IPS DF 19.7 (cell line): ENCODE measurements at regions not wholly inside any gene's neighbourhood (a gene's known extent, or its start where the extent isn't known, plus 50 kb on each side); places are given as distances from the start of the nearest gene placed in this dataset.

Experiments used
- DNase-seq: peaks from one replicate; pipeline ENCODE4 v3.0.0-alpha.2; 2013; ENCODE audit warnings: low read depth, low spot score

DNA sequence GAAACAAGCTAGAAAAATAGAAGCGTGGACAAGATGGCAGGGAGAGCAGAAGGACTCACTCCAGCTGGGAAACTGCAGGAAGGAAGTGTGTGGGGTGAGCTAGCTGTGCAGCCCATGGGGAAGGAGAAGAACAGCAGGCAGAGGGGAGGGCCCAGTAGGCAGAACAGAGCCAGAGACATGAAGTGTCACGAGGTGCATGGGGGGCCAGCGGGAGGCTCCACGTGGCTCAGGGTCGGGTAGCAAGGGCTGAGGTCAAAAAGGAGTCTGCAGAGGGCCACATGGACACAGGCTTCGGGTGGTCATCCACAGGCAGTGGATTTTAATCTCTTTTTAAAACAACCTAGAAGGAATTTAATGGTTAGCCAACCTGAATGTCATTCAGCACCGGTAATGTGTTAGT, 669.0 kb downstream of the BCL11B start:
- no peak for DNase-seq

- no peak for DNase-seq
These were observed 667.0 kb downstream of the BCL11B start for GRCh38 chr14:98605043-98605442.

- DNase-seq = no peak
These were observed 665.9 kb downstream of the BCL11B start for GRCh38 chr14:98606041-98606640.

- DNase-seq = no peak
These were observed 665.2 kb downstream of the BCL11B start for GRCh38 chr14:98606816-98607215.

DNA sequence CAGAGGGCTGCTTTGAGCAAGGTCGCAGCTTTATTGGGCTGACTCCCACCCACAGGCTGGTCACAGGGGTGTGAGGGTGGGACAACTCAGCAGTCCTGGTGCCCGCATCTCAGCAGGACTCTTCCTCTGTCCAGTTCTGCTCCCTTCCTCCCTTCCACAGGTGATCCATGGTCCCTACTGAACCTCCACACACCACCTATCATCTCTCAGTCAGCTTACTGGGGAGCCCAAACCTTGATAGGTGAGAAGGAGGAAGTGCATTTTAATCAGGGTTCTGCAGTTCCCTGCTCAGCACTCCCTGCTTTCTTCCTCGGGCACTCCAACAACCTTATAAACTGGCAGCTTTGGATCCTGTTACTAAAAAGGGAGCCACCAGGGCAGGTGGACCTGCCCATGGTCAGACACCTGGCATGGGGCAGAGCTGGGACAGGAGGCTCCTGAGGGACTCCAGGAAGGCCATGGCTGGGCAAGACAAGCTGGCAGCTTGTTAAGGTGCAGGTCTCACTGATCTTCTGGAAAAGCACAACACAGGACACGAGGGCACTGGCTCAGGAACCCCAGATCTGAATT, 664.6 kb downstream of the BCL11B start:
- no peak for DNase-seq

DNA sequence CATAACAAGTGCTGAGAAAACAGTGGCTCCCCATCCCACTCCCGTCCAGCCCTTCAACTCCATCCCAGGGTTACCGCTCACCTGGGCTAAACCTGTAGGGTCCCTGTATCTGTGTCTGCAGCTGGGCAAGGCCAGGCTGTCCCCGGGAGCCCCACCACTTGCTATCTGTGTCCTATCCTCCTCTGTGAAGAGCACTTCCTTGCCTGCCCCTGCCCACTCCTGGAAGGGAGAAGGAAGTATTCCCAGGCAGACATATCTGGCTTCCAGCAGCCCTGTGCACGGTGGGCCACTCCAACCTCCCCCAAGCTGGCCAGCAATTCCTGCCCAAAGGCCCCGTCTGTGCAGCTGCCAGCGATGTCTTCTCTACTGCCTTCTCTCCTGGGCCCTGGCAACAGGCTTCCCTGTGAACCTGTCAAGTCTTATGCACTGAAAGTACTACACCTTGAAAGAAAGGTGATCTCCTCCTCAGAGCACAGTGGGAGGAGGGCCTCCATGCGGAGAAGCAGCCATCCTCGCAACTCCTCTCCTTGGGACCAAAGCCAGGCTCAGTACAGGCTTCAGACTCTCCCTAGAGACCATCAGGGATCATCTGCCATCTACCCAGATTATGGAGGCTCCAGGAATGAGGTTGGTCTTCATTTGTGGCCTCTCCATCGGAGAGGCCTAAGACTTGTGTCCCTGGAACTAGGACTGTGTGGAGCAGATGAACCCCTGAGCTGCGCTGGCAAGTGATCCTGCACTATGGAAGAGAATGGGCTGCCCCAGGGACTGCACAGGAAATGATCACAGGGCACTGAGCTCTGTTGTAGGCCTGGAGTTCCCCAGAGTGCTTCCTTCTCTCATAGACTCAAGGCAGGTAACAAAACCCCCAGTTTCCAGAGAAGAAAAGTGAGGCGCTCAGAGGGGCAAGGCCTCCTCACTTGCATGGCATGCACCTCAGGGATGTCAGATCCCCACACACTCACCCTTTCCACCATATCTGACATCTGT, 663.6 kb downstream of the BCL11B start:
- no peak for DNase-seq

GRCh38 chr14:98612434-98613200, 659.4 kb downstream of the BCL11B start:
- DNase-seq = no peak

GRCh38 chr14:98614741-98615140, 657.3 kb downstream of the BCL11B start:
- no peak for DNase-seq

- DNase-seq = no peak
These were observed 649.6 kb downstream of the BCL11B start for GRCh38 chr14:98622208-98623051.

DNA sequence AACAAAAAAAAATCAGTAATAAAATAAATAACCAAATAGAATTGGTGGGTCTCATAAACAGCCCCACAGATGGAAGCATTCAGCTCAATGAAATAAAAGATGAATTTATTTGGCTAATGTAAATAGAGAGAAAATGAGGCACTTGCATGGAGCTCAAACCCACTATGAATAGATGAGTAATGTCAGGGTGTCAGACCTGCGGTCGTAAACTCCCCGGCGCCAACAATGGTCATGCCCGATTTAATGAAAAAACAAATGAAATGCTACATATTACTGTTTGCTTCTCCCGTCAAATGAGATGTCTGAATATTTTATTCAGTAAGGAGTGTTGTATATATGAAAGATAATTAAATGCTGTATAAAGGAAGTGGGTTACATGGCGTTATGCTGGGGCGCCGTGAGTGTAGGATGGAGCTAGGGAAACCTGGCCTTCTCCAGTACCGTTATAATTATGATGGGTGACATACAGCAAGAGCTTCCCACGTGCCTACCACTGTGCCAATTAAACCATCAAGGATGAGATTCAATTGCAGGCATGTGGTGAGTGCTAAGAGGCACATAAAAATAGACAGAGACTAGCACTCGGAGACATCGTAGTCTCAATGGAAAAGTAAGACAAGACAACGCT, 648.1 kb downstream of the BCL11B start:
- no peak for DNase-seq

DNA sequence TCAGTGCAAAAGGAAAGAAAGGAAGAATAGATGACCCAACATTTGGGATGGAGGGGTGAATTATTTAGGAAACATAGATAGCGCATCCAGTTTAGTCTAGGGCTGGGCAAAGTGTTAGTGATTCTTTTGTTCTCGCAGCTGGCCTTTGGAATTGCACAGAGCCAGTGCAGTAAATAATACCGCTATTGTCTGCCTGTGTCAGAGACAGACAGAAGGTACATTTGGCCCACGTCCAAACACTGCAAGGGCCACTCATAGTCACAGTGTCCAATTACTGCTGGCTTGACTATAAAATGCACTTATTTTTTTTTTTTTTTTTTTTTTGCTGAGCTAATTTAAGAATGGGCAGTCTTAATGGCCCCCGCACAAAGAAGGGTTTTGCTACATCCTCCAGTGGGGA, 638.6 kb downstream of the BCL11B start:
- DNase-seq = no peak

DNA sequence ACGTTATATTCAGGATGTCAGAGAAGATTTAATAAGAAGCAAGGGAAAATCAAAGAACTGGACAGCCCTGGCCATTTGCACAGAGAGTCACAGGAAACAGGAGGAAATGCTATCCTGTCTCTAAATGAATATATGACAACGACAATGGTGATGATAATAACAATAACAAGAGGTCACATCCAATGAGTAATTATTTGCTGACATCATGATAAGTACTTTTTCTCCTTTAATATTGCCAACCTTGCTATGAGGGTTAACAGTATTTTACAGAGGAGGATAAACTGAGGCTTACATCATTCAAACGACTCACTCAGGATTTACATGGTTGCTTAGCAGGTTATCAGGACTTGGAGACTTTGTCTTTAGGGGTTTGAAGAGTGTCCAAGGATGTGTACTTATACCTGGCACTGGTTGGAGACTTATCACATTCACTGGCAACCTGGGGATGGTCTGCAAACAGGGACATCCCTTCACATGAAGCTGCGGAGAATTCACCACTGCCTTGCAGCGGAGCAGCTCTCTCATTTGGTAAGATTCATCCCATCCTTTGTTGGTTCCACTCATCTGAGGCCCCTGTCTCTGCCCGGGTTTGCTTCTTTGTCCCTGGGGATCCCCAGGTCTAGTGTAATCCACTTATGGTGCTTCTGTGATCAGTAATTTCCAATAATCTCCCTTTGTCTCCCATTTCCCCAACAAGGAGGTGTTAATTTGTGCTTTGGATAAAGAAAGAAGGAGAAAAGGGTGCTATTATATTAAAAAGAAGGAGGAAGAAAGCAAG, 637.8 kb downstream of the BCL11B start:
- no peak for DNase-seq

DNA sequence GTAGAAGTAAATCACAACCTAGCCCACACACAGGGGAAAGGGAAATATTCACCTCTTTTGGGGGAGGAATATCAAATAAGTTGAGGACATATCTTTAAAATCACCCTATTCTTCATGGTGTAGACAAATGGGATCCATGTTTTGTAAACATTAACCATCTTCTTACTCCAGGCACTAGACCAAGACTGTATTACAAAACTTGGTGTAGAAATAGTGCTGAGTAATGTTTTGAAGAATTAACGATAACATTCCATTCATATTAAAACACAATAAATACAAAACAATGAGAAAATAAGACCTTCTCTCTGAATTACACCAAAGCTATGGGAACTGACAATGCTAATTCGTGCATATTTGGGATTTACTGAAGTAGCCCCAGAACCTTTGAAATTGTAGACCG, 633.6 kb downstream of the BCL11B start:
- no peak for DNase-seq

DNA sequence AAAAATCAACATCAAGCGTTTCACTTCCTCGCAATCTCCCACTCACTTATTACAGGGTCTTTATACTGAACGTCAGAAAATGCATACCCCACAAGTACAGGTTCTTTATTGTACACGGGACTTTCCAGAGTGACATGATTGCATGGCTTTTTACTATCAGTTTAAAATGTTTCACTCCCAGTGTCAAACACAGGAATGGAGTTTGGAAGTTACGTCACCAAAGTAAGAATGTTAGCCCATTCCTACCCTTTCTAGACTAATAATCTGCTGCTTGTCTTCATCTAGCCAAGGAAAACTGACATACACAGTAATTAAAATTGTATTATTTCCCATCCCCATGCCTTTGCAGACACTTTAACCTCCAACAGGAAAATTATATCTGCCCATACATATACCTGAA, 624.2 kb downstream of the BCL11B start:
- no peak for DNase-seq

DNA sequence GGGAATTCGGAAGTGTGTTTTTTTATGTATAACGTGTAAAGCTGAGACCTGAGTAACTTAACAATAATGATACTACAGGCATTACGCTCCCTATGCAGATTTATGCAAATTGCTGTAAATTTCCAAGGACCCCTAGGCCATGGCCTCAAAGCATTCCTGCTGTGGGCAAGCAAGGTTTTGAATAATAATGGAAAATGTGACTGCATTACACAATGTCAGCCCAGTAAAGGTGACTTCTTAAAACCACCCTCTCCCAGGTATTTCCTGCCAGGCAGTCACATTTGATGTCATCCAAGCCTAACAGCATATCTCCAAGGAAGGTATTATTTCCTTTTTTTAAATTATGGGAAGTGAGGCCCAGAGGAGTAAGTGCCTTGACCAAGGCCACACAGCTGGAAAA, 621.0 kb downstream of the BCL11B start:
- DNase-seq = peak; percentile 71

GRCh38 chr14:98665007-98665406, 607.0 kb downstream of the BCL11B start:
- peak; percentile 9 for DNase-seq

- DNase-seq = no peak
These were observed 605.5 kb downstream of the BCL11B start for GRCh38 chr14:98666545-98666944.

GRCh38 chr14:98682033-98682432, 590.0 kb downstream of the BCL11B start:
- no peak for DNase-seq

GRCh38 chr14:98682726-98683125, 589.3 kb downstream of the BCL11B start:
- DNase-seq = no peak

DNA sequence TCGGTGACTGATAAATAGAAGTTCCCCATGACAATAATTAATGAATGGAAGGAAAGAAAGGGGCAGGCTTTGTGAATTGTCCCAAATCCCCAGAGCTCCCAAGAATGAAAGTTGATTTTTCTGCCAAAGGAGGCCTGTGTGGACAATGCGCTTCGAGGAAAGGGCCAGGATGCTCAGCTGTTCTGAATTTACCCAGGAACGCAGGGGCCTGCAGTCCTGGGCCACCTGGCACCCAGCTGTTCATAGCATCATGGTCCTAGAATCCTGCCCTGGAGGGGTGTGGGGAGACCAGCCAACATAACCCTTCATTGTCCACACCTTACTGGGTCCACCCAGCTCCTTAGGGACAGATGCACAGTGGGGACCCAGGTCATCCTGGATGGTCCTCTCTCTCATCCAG, 587.5 kb downstream of the BCL11B start:
- no peak for DNase-seq
